Sciatic nerve (tissue), 2 donors: ENCODE measurements at regions not wholly inside any gene's neighbourhood (a gene's known extent, or its start where the extent isn't known, plus 50 kb on each side); places are given as distances from the start of the nearest gene placed in this dataset.
"Not testable (repeated sequence)": the region's sequence is repeated elsewhere in the genome, so short reads cannot be mapped to it uniquely, and the experiment has no call there.

Source experiments
- ATAC-seq: fragments of 200-7000 bp; cut with Tn5 transposase; one replicate; pipeline ENCODE4 v1.9.1; 2020; ENCODE audit warnings: mild to moderate bottlenecking, moderate library complexity
- DNase-seq: peaks from one replicate; pipeline ENCODE4 v3.0.0-alpha.2; 2020; ENCODE audit warnings: low spot score
- intact Hi-C: fragments of 100-400 bp; cut with DNase I; formaldehyde crosslinking; loops from one replicate; pipeline ENCODE4 v1.14.2; 2022
- donor health status: DM: no; HTN: no; CAD: no.
- donor health status: DM: no; HTN: no; CAD: no.

DNA sequence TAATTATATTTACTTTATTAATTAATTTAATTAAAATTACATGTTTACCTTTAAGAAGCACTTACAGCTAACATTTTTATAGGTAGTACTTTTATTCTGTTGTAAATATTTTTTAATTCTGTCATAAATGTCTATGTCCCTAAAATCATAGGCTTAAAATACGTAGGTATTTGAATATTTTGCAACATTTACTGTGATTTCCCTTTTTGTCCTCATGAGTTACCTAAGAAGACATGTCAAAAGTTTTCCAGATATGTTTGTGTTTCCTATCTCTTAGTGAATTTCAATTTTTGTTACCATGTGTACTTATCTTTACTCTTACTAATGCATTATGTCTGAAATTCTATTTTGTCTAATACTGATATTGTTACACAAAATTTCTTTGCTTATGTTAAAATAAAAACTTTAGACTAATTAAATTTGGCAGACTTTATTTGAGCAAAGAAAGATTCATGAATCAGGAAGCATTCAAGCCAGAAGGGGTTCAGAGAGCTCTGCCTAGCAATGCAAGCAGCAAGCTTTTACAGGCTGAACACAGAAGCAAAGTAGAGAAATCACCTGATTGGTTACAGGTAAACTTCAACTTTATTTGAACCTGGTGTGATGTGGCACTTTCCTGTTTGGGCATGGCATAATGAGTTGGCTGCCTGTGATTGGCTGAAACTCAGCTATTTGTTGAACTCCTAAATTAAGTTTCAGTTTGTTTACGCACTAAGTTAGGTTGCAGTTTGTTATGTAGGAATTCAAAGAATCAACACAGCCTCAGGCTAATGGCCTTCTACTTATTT, 123.2 kb upstream of the TMEM170B start:
- intact Hi-C loops: no loop called here
- ATAC-seq (no peak), DNase-seq (no peak)

DNA sequence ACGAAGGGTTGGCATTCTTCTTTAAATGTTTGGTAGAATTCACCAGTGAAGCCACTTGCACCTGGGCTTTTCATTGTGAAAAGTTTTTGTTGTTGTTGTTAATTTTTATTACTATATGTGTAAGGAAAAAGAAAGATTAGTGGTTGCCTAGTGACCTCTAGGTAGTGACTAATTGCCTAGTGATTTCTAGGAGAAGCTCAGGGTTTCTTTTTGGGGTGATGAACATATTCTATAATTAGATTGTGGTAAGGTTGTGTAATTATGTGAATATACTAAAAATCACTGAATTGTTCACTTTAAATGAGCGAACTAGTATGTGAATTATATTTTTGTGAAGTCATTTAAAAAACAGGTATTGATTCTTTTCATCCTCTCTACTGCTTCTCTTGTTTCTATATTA, 123.8 kb upstream of the TMEM170B start:
- intact Hi-C loops: no loop called here
- no peak for ATAC-seq

DNA sequence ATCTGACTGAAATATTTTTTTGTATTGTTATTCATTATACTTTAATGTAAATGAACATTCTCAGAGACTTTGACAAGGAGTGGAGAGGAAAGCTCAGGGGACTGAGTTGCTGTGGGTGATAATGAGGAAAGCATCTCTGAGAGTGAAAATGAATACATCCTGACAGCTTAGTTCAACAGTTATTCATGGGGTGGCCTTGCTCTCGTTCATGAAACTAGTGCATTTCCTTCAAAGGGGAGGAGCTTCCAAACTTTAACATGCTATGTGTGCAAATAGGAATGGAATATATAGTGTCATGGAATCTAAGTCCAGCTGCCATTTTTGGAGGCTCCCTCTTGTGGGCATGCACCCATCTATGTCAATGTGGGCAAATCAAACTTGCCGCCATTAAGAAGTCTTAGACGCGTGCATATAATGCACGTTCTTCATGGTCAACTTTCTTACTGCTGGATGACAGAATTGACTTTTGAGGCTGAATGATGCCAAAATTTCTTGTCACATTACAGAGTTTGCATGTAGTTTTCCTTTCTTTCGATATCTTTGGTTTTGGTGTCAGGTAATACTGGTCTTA, 124.3 kb upstream of the TMEM170B start:
- DNase-seq: no peak
- ATAC-seq: no peak
- intact Hi-C loops: no loop called here

More for the DNA sequence above, 123.8 kb upstream of the TMEM170B start:
- DNase-seq: no peak

DNA sequence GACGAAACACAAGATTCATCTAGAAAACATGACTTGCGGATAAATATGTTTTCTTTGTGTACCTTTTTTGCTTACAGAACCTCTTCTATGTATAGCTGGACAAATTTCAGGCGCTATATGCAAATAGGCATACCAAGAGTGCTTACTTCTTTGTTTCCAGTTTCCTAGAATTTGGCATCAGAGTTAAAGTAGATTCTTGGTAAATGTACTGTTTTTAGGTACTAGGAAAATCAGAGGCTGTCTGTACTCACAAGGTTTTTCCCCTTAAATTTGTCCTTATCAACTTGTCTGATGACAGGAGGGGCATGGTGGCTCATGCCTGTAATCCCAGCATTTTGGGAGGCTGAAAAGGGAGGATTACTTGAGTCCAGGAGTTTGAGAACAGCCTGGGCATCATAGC, 124.9 kb upstream of the TMEM170B start:
- intact Hi-C loops: no loop called here
- no peak for ATAC-seq
- DNase-seq: no peak

DNA sequence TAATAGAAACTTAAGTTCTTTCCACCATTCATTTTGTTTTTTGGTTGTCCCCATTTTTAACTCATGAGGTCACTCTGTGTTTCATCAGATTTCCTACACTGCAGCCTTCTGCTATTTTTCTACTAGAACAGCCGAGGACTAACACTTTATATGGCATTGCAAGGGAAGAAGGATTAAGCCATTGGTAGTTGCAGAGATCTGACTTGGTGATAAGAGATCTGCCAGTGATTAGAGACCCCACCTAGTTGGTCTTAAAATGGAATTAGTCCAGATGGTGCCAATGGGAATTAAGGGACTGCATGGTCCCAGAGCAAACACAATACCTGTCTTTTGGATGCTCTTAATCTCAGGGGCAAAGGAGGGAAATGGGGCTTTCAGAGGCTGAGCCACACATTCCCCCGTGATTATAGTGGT, 125.5 kb upstream of the TMEM170B start:
- intact Hi-C loops: no loop called here
- ATAC-seq: peak; percentile 44

DNA sequence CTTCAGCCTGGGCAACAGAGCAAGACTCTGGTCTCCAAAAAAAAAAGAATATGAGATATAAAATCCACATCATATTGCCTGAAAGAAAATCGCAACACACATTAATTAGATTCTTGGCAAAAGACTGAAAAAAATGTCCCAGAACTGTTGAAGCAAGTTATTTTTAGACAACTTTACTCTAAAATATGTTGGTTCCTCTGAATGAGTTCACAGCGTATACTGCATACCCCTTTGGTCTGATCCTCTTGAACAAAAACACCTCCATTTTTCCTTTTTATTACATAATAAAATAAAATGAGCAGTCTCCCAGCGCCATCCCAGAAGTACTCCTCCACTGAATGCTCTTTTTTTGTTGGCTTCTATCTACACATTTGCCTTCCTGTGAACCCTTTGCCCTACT, 126.0 kb upstream of the TMEM170B start:
- DNase-seq (no peak), ATAC-seq (no peak)
- intact Hi-C loops: no loop called here

More for the DNA sequence above, 125.5 kb upstream of the TMEM170B start:
- no peak for DNase-seq

DNA sequence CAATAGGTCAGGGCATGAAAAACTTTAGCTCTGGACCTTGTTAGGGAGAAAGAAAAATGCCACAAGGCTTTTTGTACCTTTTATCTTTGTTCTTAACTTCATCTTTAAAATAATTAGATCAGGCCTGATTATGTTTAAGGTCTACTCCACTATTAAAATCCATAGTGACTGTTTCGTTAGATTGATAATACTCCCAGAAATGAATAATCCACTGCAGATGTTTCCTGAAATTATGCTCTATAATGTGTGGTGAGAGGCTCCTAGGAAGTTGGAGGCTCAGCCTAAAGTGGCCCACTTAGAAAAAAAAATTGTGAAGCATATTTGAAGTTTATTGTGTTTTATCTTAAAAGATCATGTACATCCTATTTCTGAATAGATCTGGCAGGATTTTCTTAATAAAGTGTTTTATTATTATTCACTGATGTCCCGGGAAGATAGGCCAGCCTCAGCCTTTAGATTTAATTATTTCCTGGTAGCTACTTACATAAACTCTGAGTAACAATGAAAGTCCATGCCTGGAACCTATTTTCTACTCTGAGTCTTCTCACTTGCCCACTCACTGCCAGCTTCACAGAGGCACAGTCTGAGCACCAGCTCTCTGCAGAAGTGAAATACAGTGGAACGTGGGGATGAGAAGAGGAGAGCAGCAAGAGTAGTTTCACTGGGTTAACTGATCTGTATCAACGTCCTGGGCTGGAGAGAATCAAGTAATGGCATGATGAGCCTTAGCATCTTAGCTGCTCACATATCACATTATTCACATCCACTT, 126.8 kb upstream of the TMEM170B start:
- intact Hi-C loops: no loop called here

DNA sequence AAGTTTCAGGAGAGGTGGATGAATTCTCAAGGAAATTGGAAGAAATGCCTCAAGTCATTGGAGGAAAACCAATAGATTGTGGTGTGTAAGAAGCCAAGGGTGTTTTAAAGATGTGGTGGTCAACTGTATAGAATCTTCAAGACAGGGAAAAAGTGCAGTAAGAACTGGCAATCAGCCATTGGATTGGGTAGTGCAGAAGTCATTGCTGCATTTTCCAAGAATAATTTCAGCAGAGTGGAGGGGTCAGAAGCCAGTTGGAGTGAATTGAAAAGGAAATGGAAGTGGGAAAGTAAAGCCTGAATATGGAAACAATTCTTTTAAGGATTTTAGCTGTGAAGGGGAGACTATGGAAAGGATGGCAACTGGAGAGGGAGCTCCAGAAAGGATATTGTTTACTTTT, 128.2 kb upstream of the TMEM170B start:
- intact Hi-C loops: no loop called here
- ATAC-seq (no peak), DNase-seq (no peak)

More for the DNA sequence above, 126.8 kb upstream of the TMEM170B start:
- ATAC-seq: no peak
- DNase-seq: no peak

DNA sequence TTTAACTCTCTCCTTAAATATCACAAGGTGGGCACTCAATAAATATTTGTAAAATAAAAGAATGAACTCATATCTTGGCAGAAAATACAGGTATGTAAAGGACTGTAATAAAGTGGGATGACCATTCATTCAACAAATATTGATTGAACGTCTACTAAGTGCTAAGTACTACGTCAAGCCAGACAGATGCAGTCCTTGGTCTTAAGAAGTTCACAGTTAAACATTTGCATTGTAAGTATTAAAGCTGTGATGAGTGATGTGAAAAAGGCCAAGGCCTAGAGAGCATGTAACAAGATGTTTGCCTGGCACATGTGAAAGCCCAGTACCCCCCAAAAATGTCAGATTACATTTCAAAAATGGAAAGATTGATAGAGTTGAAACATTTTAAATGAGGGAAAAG, 130.1 kb upstream of the TMEM170B start:
- no peak for ATAC-seq
- DNase-seq: no peak
- intact Hi-C loops: no loop called here

DNA sequence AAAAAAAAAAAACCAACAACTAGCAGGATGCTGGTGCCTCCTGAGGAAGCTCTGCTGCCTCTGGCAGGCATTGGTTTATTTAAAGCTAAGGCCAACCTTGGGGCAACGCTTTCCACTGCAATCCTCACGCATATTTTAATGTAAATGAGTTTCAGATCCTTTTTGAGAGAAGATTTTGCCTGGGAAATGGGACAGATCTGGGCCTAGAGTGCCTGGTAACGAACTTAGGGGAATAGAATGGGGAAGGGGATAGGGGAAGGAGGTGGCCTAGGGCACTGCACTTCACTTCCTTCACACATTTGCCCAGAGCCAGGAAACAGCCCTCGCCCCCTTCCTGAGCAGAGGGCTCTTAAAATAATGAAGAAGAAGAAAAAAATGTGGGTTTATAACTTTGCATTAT, 132.7 kb upstream of the TMEM170B start:
- peak; percentile 63 for ATAC-seq
- intact Hi-C loops: no loop called here

DNA sequence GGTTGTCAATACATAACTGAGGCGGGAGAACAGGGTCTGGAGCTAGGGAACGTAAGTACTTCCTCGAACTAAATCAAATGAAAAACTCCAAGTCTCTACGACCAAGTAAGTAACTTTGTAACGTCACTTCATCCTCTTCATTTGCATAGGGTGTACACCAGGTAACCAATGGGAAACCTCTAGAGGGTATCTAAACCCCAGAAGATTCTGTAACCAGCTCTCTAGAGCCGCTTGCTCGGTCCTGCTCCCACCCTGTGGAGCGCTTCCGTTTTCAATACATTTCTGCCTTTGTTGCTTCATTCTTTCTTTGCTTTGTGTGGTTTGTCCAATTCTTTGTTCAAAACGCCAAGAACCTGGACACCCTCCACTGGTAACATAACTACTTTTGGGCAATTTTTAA, 133.5 kb upstream of the TMEM170B start:
- intact Hi-C loops: no loop called here

More for the DNA sequence above, 132.7 kb upstream of the TMEM170B start:
- DNase-seq: no peak

DNA sequence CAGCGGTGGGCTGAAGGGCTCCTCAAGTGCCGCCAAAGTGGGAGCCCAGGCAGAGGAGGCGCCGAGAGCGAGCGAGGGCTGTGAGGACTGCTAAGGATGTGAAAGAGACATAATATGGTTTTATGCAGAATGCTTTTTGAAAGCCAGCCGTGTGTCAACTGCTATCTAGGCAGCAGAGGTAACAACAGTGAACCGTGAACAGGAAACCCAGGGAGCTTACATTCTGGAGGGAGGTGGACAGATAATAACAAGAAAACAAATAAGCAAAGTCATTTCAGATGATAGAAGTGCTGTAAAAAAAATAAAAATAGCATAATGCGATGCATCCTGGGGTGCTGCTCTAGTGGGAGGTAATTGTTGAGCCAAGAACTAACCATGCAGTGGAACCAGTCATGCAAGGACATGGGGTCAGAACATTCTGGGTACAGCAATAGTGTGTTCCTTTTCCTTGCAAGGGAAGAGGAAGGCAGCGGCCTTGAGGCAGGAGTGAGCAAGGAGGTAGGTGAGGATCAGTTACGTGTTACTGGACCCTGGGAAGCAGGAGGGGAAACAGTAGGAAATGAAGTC, 134.4 kb upstream of the TMEM170B start:
- no peak for DNase-seq
- no peak for ATAC-seq
- intact Hi-C loops: no loop called here

More for the DNA sequence above, 133.5 kb upstream of the TMEM170B start:
- DNase-seq (no peak), ATAC-seq (no peak)

DNA sequence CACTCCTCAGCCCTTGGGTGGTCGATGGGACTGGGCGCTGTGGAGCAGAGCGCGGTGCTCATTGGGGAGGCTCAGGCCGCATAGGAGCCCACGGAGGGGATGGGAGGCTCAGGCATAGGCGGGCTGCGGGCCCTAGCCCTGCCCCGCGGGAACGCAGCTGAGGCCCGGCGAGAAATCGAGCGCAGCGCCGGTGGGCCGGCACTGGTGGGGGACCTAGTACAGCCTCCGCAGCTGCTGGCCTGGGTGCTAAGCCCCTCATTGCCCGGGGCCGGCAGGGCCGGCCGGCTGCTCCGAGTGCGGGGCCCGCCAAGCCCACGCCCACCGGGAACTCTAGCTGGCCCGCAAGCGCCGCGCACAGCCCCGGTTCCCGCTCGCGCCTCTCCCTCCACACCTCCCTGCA, 135.0 kb upstream of the TMEM170B start:
- intact Hi-C loops, ATAC-seq, DNase-seq: not testable (repeated sequence)

DNA sequence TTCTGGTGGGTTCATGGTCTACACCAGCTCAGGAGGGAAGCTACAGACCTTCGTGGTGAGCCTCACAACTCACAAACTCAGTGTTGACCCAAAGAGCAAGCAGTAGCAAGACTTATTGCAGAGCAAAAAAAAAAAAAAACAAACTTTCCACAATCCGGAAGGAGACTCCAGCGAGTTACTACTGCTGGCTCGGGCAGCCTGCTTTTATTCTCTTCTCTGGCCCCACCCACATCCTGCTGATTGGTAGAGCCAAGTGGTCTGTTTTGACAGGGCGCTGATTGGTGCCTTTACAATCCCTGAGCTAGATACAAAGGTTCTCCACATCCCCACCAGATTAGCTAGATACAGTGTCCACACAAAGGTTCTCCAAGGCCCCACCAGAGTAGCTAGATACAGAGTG, 135.6 kb upstream of the TMEM170B start:
- ATAC-seq, intact Hi-C loops, DNase-seq: not testable (repeated sequence)

DNA sequence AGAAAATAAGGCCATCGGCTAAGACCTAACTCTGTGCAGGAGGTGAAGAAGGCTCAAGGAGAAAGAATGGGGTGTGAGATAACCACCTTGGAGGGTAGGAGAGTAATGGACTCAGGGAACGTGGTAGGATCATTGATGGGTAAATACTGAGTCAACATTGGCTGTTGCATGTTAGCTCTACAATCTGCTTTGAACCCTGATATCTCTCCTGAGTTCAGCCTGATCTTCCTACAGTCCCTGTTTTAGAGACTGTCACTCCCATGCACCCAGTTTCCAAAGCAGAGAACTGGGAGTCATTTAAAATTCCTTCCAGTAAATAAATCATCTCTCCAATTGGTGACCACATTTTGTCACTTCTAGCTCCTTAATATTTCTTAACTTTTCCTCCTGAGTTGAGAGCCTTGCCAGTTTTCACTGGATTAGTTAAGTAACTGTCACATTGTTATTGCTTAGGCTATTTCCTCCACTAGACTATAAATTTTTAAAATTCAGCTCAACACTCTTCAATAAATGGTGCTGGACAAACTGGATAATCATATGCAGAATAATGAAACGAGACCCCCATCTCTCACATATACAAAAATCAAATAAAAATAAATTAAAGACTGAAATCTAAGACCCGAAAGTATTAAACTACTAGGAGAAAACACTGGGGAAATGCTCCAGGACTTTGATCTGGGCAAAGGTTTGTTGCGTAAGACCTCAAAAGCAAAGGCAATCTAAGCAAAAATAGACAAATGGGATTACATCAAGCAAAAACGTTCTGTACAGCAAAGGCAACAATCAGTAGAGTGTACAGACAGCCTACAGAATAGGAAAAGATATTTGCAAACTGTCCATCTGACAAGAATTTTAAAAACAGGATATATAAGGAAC, 138.9 kb upstream of the TMEM170B start:
- DNase-seq (no peak), ATAC-seq (peak; percentile 44)
- intact Hi-C loops: no loop called here

DNA sequence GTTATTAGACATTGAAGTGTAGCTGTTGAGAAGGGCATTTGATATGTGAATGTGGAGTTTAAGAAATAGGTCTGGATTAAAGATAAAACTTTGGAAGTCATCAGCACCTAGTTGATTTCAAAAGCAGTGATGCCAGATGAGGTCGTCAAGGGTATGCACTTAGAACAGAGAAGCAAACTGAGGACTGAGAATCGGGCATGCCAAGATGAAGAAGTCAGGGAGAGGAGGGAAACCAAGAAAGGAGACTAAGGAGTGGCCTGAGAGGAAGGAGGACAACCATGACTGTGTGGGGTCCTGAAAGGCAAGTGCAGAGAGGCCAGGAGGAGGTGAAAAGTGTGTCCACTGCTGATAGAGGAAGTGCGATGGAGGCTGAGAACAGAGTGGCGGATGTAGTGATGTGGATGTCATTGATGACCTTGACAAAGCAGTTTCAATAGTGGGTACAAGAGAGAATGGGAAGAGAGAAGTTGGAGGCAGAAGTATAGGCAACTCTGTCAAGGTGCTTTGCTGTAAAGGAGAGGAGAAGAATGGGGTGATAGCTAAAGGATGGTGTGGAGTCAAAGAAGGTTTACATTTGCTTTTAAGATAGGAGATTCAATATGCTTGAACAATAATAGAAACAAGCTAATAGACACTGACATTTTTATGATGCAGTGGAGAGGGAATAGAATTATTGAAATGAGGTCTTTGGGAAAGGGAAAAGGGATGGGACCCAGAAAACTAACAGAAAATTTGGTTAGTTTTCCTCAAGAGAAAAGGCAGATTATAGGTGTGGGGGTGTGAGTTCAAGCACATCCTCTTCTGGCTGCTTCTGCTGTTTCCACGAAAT, 139.7 kb upstream of the TMEM170B start:
- intact Hi-C loops: no loop called here
- ATAC-seq (no peak), DNase-seq (no peak)

DNA sequence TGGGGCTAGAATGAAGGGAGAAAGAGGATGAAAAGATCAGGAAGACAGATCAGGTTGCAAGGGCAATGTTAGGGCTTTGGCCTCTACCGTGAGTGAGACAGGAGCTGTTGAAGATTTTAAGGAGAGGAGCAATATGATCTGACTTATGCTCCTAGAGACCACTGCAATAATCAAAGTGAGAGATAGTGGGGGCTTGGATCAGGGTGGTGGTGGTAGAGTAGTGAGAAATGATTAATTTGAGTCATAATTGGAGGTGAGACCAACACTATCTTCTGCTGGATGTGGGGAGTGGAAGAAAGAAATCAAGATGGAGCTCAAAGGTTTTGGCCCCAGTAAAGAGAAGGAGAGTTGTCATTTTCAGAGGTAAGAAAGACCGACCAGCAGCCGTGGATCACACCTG, 140.7 kb upstream of the TMEM170B start:
- ATAC-seq (no peak), DNase-seq (no peak)
- intact Hi-C loops: no loop called here
